ENCODE measurements at regions not wholly inside any gene's neighbourhood (a gene's known extent, or its start where the extent isn't known, plus 50 kb on each side); places are given as distances from the start of the nearest gene placed in this dataset.

DNA sequence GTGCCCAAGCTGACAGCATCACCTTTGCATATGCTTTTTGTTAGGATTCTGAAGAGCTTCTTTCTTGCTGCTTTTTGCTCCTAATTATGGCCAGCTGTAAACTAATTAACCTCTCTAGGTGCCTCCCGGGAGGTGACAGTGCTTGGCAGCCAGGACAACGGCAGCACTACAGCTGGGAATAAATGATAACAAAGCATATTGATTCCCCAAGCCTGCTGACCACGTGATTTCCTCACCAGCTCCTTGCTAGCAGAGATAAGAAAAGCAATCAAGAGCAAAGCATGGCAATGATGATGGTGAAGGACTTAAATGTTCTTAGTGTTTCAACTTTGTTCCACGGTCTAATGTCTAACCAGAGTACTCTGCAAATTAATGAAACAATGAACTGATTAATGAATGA is 1074.4 kb upstream of the GYPC start:
- POLR2A ChIA-PET (ENCODE audit: low non-redundant PET): no interaction called here
- CTCF ChIA-PET: no interaction called here
- BruUV-seq (replicated peaks): no TSS peak
- Histone ChIP-seq H3K27me3 (replicated peaks; ENCODE audit: insufficient read depth, low read depth, low read length, poor library complexity) (no peaks in the 10 kb centered on the region), H3K36me3 (ENCODE audit: insufficient read depth, low read length, poor library complexity, severe bottlenecking) (no peaks in the 10 kb centered on the region), H3K9me3 (ENCODE audit: low read depth, low read length, poor library complexity, severe bottlenecking) (no peaks in the 10 kb centered on the region), H3K27ac (ENCODE audit: low read depth, low read length, poor library complexity, severe bottlenecking) (no peak overlapping the region), H3K4me1 (ENCODE audit: insufficient read depth, low read length, poor library complexity, severe bottlenecking) (no peaks in the 10 kb centered on the region), H3K4me3 (ENCODE audit: low read depth, low read length, poor library complexity, severe bottlenecking) (no peak overlapping the region)
- intact Hi-C loops (cut with micrococcal nuclease; ENCODE audit: unreplicated experiment): no loop called here
- TF ChIP-seq, protein P1, sequence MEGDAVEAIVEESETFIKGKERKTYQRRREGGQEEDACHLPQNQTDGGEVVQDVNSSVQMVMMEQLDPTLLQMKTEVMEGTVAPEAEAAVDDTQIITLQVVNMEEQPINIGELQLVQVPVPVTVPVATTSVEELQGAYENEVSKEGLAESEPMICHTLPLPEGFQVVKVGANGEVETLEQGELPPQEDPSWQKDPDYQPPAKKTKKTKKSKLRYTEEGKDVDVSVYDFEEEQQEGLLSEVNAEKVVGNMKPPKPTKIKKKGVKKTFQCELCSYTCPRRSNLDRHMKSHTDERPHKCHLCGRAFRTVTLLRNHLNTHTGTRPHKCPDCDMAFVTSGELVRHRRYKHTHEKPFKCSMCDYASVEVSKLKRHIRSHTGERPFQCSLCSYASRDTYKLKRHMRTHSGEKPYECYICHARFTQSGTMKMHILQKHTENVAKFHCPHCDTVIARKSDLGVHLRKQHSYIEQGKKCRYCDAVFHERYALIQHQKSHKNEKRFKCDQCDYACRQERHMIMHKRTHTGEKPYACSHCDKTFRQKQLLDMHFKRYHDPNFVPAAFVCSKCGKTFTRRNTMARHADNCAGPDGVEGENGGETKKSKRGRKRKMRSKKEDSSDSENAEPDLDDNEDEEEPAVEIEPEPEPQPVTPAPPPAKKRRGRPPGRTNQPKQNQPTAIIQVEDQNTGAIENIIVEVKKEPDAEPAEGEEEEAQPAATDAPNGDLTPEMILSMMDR (conservative IDR thresholded peaks at IDR 0.05; ENCODE audit: low read depth, low read length): no peak
- no peak for TF ChIP-seq EZH2 (IDR thresholded peaks at IDR 0.05; ENCODE audit: borderline replicate concordance, low read depth, low read length, poor library complexity, severe bottlenecking)
- DNase-seq (ENCODE audit: low spot score): no peak

DNA sequence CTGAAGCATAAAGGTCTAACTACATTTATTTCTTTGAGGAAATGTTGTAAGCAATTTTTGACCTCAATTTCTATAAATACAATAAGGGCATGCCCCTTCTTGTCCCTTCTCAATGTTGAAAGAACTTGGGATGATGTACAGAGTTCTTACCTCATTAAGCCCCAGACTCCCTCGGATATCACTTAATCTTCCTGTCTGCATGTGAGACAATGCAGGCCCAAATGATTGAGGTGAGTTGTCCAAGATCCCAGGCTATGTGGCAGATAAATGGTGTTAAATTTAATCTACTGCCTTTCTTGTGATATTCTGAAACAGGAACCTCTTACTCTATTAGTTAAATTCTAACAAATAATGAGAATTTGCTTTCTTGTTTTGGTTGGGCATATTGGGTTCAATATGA is 1073.4 kb upstream of the GYPC start:
- no peaks in the 10 kb centered on the region for H3K27me3 ChIP-seq (replicated peaks; ENCODE audit: insufficient read depth, low read depth, low read length, poor library complexity)
- no peak overlapping the region for H3K27ac ChIP-seq (ENCODE audit: low read depth, low read length, poor library complexity, severe bottlenecking)
- intact Hi-C loops (cut with micrococcal nuclease; ENCODE audit: unreplicated experiment): no loop called here
- no peaks in the 10 kb centered on the region for H3K9me3 ChIP-seq (ENCODE audit: low read depth, low read length, poor library complexity, severe bottlenecking)
- ChIA-PET POLR2A (ENCODE audit: low non-redundant PET) (no interaction called here), CTCF (no interaction called here)
- H3K4me3 ChIP-seq (ENCODE audit: low read depth, low read length, poor library complexity, severe bottlenecking): no peak overlapping the region
- H3K36me3 ChIP-seq (ENCODE audit: insufficient read depth, low read length, poor library complexity, severe bottlenecking): no peaks in the 10 kb centered on the region
- BruUV-seq (replicated peaks): no TSS peak
- no peaks in the 10 kb centered on the region for H3K4me1 ChIP-seq (ENCODE audit: insufficient read depth, low read length, poor library complexity, severe bottlenecking)
- no peak for TF ChIP-seq EZH2 (IDR thresholded peaks at IDR 0.05; ENCODE audit: borderline replicate concordance, low read depth, low read length, poor library complexity, severe bottlenecking)
- DNase-seq (ENCODE audit: low spot score): no peak

DNA sequence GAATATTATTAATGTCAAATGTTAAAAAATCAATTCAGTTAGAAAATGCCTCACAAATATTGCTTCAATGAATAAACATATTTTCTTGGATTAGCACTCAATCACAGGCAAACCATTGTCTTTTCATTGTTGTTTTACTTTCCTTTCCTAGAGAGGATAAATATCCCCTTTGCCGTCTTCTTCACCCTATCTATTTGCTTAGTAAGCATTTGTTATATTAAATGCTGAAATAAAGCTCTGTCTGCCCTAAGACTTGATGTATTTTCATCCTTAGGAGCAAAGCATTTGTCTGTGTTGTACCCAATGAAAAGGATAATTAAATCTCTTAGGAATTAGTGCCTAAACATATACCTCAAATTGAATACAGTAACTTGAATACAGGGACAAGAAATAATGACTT is 1071.2 kb upstream of the GYPC start:
- no peaks in the 10 kb centered on the region for H3K36me3 ChIP-seq (ENCODE audit: insufficient read depth, low read length, poor library complexity, severe bottlenecking)
- no peak for DNase-seq (ENCODE audit: low spot score)
- POLR2A ChIA-PET (ENCODE audit: low non-redundant PET): no interaction called here
- no peaks in the 10 kb centered on the region for H3K9me3 ChIP-seq (ENCODE audit: low read depth, low read length, poor library complexity, severe bottlenecking)
- no TSS peak for BruUV-seq (replicated peaks)
- H3K27ac ChIP-seq (ENCODE audit: low read depth, low read length, poor library complexity, severe bottlenecking): no peak overlapping the region
- H3K4me3 ChIP-seq (ENCODE audit: low read depth, low read length, poor library complexity, severe bottlenecking): no peak overlapping the region
- intact Hi-C loops (cut with micrococcal nuclease; ENCODE audit: unreplicated experiment): no loop called here
- TF ChIP-seq EZH2 (IDR thresholded peaks at IDR 0.05; ENCODE audit: borderline replicate concordance, low read depth, low read length, poor library complexity, severe bottlenecking): no peak
- TF ChIP-seq, protein P1 (conservative IDR thresholded peaks at IDR 0.05; ENCODE audit: low read depth, low read length): no peak
- CTCF ChIA-PET: no interaction called here
- H3K27me3 ChIP-seq (replicated peaks; ENCODE audit: insufficient read depth, low read depth, low read length, poor library complexity): no peaks in the 10 kb centered on the region
- no peaks in the 10 kb centered on the region for H3K4me1 ChIP-seq (ENCODE audit: insufficient read depth, low read length, poor library complexity, severe bottlenecking)

DNA sequence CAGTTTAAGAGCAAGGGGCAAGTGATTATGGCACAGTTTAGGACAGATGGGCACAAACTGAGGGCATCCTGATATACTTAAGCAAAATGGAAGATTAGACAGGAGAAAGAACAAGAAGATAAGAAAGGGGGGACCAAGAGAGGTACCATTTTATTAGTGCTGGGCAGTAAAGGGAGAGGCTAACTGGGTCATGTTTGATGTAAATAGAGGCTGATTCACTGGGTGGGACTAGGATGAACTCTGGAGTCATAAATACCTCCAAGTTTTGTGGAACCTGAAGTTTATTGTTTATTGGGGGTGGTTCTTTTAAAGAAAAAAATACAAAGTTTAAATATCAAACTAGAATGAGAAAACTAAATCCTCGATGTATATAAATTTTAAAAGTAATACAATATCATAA is 1067.2 kb upstream of the GYPC start:
- TF ChIP-seq, protein P1 (conservative IDR thresholded peaks at IDR 0.05; ENCODE audit: low read depth, low read length): no peak
- no peak for TF ChIP-seq EZH2 (IDR thresholded peaks at IDR 0.05; ENCODE audit: borderline replicate concordance, low read depth, low read length, poor library complexity, severe bottlenecking)
- BruUV-seq (replicated peaks): no TSS peak
- Histone ChIP-seq H3K36me3 (ENCODE audit: insufficient read depth, low read length, poor library complexity, severe bottlenecking) (no peaks in the 10 kb centered on the region), H3K27me3 (replicated peaks; ENCODE audit: insufficient read depth, low read depth, low read length, poor library complexity) (no peaks in the 10 kb centered on the region), H3K4me3 (ENCODE audit: low read depth, low read length, poor library complexity, severe bottlenecking) (no peak overlapping the region), H3K4me1 (ENCODE audit: insufficient read depth, low read length, poor library complexity, severe bottlenecking) (no peaks in the 10 kb centered on the region), H3K27ac (ENCODE audit: low read depth, low read length, poor library complexity, severe bottlenecking) (no peak overlapping the region), H3K9me3 (ENCODE audit: low read depth, low read length, poor library complexity, severe bottlenecking) (no peaks in the 10 kb centered on the region)
- intact Hi-C loops (cut with micrococcal nuclease; ENCODE audit: unreplicated experiment): no loop called here
- CTCF ChIA-PET: no interaction called here
- POLR2A ChIA-PET (ENCODE audit: low non-redundant PET): no interaction called here
- DNase-seq (ENCODE audit: low spot score): no peak
